ENCODE measurements at regions not wholly inside any gene's neighbourhood (a gene's known extent, or its start where the extent isn't known, plus 50 kb on each side); places are given as distances from the start of the nearest gene placed in this dataset.

GRCh38 chr16:7093511-7093910, 239.1 kb upstream of the RBFOX1 start:
- TF ChIP-seq POLR2A (IDR thresholded peaks at IDR 0.05): no peak
- TF ChIP-seq, protein P1, sequence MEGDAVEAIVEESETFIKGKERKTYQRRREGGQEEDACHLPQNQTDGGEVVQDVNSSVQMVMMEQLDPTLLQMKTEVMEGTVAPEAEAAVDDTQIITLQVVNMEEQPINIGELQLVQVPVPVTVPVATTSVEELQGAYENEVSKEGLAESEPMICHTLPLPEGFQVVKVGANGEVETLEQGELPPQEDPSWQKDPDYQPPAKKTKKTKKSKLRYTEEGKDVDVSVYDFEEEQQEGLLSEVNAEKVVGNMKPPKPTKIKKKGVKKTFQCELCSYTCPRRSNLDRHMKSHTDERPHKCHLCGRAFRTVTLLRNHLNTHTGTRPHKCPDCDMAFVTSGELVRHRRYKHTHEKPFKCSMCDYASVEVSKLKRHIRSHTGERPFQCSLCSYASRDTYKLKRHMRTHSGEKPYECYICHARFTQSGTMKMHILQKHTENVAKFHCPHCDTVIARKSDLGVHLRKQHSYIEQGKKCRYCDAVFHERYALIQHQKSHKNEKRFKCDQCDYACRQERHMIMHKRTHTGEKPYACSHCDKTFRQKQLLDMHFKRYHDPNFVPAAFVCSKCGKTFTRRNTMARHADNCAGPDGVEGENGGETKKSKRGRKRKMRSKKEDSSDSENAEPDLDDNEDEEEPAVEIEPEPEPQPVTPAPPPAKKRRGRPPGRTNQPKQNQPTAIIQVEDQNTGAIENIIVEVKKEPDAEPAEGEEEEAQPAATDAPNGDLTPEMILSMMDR (IDR thresholded peaks at IDR 0.05): no peak
- no peak for TF ChIP-seq POLR2AphosphoS5 (IDR thresholded peaks at IDR 0.05; ENCODE audit: insufficient read depth in 1 of 2, low read depth in 1 of 2)

Measured in vagina (tissue), 2 donors.